ENCODE measurements at regions not wholly inside any gene's neighbourhood (a gene's known extent, or its start where the extent isn't known, plus 50 kb on each side); places are given as distances from the start of the nearest gene placed in this dataset.

GRCh38 chr1:112791723-112792104 is 76.6 kb upstream of the PPM1J start:
- no peak for TF ChIP-seq CTCF (IDR thresholded peaks at IDR 0.05; ENCODE audit: low read length)
- TF ChIP-seq EZH2phosphoT487 (IDR thresholded peaks at IDR 0.05; ENCODE audit: low read length) = no peak

Measured in MM.1S (cell line).